ENCODE measurements at regions not wholly inside any gene's neighbourhood (a gene's known extent, or its start where the extent isn't known, plus 50 kb on each side); places are given as distances from the start of the nearest gene placed in this dataset.

- intact Hi-C loops (cut with DNase I) = loop anchor here (5.0 kb wide), 1 partner anchor 35 kb away; no protein-coding TSS in a partner anchor
- no peak for DNase-seq (ENCODE audit: extremely low spot score in 2 of 2)
- H3K27ac ChIP-seq = no peak overlapping the region
- no peaks in the 10 kb centered on the region for H3K4me1 ChIP-seq
- no peak overlapping the region for H3K4me3 ChIP-seq
- no peaks in the 10 kb centered on the region for H3K36me3 ChIP-seq
- TF ChIP-seq POLR2A (IDR thresholded peaks at IDR 0.05) (no peak), POLR2AphosphoS5 (IDR thresholded peaks at IDR 0.05; ENCODE audit: insufficient read depth in 1 of 2, low read depth in 1 of 2) (no peak), CTCF (IDR thresholded peaks at IDR 0.05) (no peak)
- no peaks in the 10 kb centered on the region for H3K27me3 ChIP-seq
- H3K9me3 ChIP-seq = no peaks in the 10 kb centered on the region
Measured at GRCh38 chr10:33041783-33042437, 83.9 kb upstream of the ITGB1 start.

GRCh38 chr10:33040436-33040835 is 82.4 kb upstream of the ITGB1 start:
- Histone ChIP-seq H3K4me3 (no peak overlapping the region), H3K9me3 (no peaks in the 10 kb centered on the region), H3K27ac (no peak overlapping the region), H3K4me1 (no peaks in the 10 kb centered on the region), H3K27me3 (no peaks in the 10 kb centered on the region), H3K36me3 (no peaks in the 10 kb centered on the region)
- no peak for DNase-seq (ENCODE audit: extremely low spot score in 2 of 2)
- TF ChIP-seq POLR2A (IDR thresholded peaks at IDR 0.05) = no peak
- no peak for TF ChIP-seq CTCF (IDR thresholded peaks at IDR 0.05)
- TF ChIP-seq POLR2AphosphoS5 (IDR thresholded peaks at IDR 0.05; ENCODE audit: insufficient read depth in 1 of 2, low read depth in 1 of 2) = no peak
- intact Hi-C loops (cut with DNase I) = loop anchor here (5.0 kb wide), 1 partner anchor 37 kb away; no protein-coding TSS in a partner anchor

- H3K27me3 ChIP-seq = no peaks in the 10 kb centered on the region
- no peak overlapping the region for H3K27ac ChIP-seq
- DNase-seq (ENCODE audit: extremely low spot score in 2 of 2) = no peak
- no peaks in the 10 kb centered on the region for H3K4me1 ChIP-seq
- H3K9me3 ChIP-seq = no peaks in the 10 kb centered on the region
- no peak overlapping the region for H3K4me3 ChIP-seq
- intact Hi-C loops (cut with DNase I) = no loop called here
- TF ChIP-seq POLR2AphosphoS5 (IDR thresholded peaks at IDR 0.05; ENCODE audit: insufficient read depth in 1 of 2, low read depth in 1 of 2) (no peak), POLR2A (IDR thresholded peaks at IDR 0.05) (no peak), CTCF (IDR thresholded peaks at IDR 0.05) (no peak)
- H3K36me3 ChIP-seq = no peaks in the 10 kb centered on the region
Measured at GRCh38 chr10:33039181-33039580, 81.2 kb upstream of the ITGB1 start.

GRCh38 chr10:33038672-33039071 is 80.6 kb upstream of the ITGB1 start:
- no peak for TF ChIP-seq CTCF (IDR thresholded peaks at IDR 0.05)
- no peak for TF ChIP-seq POLR2AphosphoS5 (IDR thresholded peaks at IDR 0.05; ENCODE audit: insufficient read depth in 1 of 2, low read depth in 1 of 2)
- TF ChIP-seq POLR2A (IDR thresholded peaks at IDR 0.05) = no peak
- H3K4me1 ChIP-seq = no peaks in the 10 kb centered on the region
- DNase-seq (ENCODE audit: extremely low spot score in 2 of 2) = no peak

GRCh38 chr10:33037726-33038125 is 79.7 kb upstream of the ITGB1 start:
- H3K9me3 ChIP-seq = no peaks in the 10 kb centered on the region
- intact Hi-C loops (cut with DNase I) = no loop called here
- H3K4me3 ChIP-seq = no peak overlapping the region
- DNase-seq (ENCODE audit: extremely low spot score in 2 of 2) = no peak
- no peak overlapping the region for H3K27ac ChIP-seq
- no peaks in the 10 kb centered on the region for H3K27me3 ChIP-seq
- peaks cover 4% of the 10 kb centered on the region for H3K4me1 ChIP-seq
- H3K36me3 ChIP-seq = no peaks in the 10 kb centered on the region
- TF ChIP-seq POLR2A (IDR thresholded peaks at IDR 0.05) (no peak), CTCF (IDR thresholded peaks at IDR 0.05) (no peak), POLR2AphosphoS5 (IDR thresholded peaks at IDR 0.05; ENCODE audit: insufficient read depth in 1 of 2, low read depth in 1 of 2) (no peak)

More at GRCh38 chr10:33038672-33039071, 80.6 kb upstream of the ITGB1 start:
- intact Hi-C loops (cut with DNase I) = no loop called here
- Histone ChIP-seq H3K27me3 (no peaks in the 10 kb centered on the region), H3K9me3 (no peaks in the 10 kb centered on the region), H3K27ac (no peak overlapping the region), H3K36me3 (no peaks in the 10 kb centered on the region), H3K4me3 (no peak overlapping the region)

All from vagina (tissue), 2 donors.